ENCODE measurements at regions not wholly inside any gene's neighbourhood (a gene's known extent, or its start where the extent isn't known, plus 50 kb on each side); places are given as distances from the start of the nearest gene placed in this dataset.

DNA sequence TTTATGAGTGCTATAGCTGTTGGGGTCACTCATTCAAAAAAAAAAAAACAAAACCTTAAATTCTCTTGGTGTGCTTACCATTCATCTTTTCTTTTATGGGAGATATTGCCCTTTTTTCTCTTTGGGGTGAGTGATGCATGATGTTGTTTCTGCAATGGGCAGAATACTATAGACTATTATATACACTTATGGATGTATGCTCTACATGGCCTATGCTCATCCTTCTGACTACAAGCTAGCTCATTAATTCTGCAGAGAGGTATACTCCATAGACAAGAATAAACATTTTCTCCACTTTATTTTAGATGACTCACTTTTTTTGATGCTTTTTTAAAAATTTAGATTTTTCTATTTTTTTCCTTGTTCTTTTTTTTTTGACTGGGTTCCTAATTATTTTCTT lies 160.3 kb upstream of the ANK2 start:
- Histone ChIP-seq H4K20me1 (ENCODE audit: insufficient read depth, low read length) (no peaks in the 10 kb centered on the region), H3K27ac (ENCODE audit: low read depth, low read length) (no peak overlapping the region), H3K4me1 (ENCODE audit: insufficient read depth, low read length) (peaks cover 11% of the 10 kb centered on the region), H3K4me3 (ENCODE audit: insufficient read depth, low read length) (no peak overlapping the region), H2AFZ (ENCODE audit: low read length) (no peak overlapping the region), H3K79me2 (ENCODE audit: insufficient read depth, low read length) (no peaks in the 10 kb centered on the region), H3K4me2 (ENCODE audit: insufficient read depth, low read length) (peak overlapping the region; percentile 90), H3K27me3 (ENCODE audit: insufficient read depth, low read length) (no peaks in the 10 kb centered on the region), H3K36me3 (ENCODE audit: insufficient read depth, low read length) (no peaks in the 10 kb centered on the region), H3K9me3 (ENCODE audit: low read depth, low read length) (no peaks in the 10 kb centered on the region)
- TF ChIP-seq CTCF (IDR thresholded peaks at IDR 0.05; ENCODE audit: extremely low read depth, low read depth, low read length), result no peak
- no peak for DNase-seq (ENCODE audit: insufficient read length, low spot score, missing footprints)

DNA sequence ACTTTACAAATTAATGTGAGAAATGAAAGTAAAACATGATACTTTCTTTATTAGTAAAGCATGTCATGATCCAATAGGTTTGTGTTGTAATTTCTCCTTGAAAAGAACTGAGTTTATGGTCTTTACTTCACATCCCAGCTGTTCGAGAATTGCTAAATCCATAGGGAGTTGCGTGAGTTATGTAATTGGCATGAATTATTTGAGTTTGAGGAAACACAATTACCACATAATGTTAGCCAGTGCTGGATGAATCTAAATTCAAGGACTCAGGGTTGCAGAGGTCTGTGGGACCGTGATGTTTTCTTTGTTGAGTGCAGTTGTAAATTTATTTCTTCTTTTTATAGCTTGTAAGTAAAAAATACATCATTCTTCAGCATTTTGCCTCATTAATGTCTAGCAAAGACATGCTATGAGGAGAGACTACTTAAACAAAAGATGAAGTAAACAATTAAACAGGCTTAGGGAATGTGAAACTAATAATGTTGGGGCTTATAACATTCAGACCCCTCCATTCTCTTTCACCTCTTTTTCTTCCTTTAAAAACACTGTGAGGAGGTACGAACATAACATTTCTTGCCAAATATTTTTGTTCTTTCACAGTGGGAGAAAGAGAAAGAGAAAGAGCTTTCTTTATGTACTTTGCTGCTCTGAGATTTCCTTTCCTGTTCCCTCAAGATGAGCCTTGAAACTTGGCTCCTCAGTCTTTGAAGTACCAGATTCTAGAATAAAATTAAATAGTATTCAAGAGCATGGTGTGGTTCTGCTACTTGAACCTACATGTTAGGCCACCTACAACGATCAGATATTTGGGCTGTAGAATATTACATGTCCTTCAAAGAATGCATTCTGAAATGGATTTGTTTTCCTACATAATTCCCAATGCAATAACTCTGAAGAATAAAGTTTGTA lies 159.6 kb upstream of the ANK2 start:
- Histone ChIP-seq H3K79me2 (ENCODE audit: insufficient read depth, low read length) (no peaks in the 10 kb centered on the region), H3K4me1 (ENCODE audit: insufficient read depth, low read length) (peaks cover 11% of the 10 kb centered on the region), H3K9me3 (ENCODE audit: low read depth, low read length) (no peaks in the 10 kb centered on the region), H3K27me3 (ENCODE audit: insufficient read depth, low read length) (no peaks in the 10 kb centered on the region), H3K27ac (ENCODE audit: low read depth, low read length) (peak overlapping the region; percentile 69), H3K4me2 (ENCODE audit: insufficient read depth, low read length) (peak overlapping the region; percentile 90), H3K36me3 (ENCODE audit: insufficient read depth, low read length) (no peaks in the 10 kb centered on the region), H2AFZ (ENCODE audit: low read length) (peak overlapping the region; percentile 74), H4K20me1 (ENCODE audit: insufficient read depth, low read length) (no peaks in the 10 kb centered on the region), H3K4me3 (ENCODE audit: insufficient read depth, low read length) (peak overlapping the region; percentile 66)
- no peak for TF ChIP-seq CTCF (IDR thresholded peaks at IDR 0.05; ENCODE audit: extremely low read depth, low read depth, low read length)
- DNase-seq (ENCODE audit: insufficient read length, low spot score, missing footprints), result no peak

- Histone ChIP-seq H4K20me1 (ENCODE audit: insufficient read depth, low read length) (no peaks in the 10 kb centered on the region), H3K27me3 (ENCODE audit: insufficient read depth, low read length) (no peaks in the 10 kb centered on the region), H3K4me1 (ENCODE audit: insufficient read depth, low read length) (peaks cover 10% of the 10 kb centered on the region), H3K4me2 (ENCODE audit: insufficient read depth, low read length) (no peak overlapping the region), H3K79me2 (ENCODE audit: insufficient read depth, low read length) (no peaks in the 10 kb centered on the region), H3K36me3 (ENCODE audit: insufficient read depth, low read length) (no peaks in the 10 kb centered on the region), H3K4me3 (ENCODE audit: insufficient read depth, low read length) (no peak overlapping the region), H3K9me3 (ENCODE audit: low read depth, low read length) (no peaks in the 10 kb centered on the region), H2AFZ (ENCODE audit: low read length) (no peak overlapping the region), H3K27ac (ENCODE audit: low read depth, low read length) (no peak overlapping the region)
- no peak for TF ChIP-seq CTCF (IDR thresholded peaks at IDR 0.05; ENCODE audit: extremely low read depth, low read depth, low read length)
- DNase-seq (ENCODE audit: insufficient read length, low spot score, missing footprints), result no peak
These were observed 155.0 kb upstream of the ANK2 start for GRCh38 chr4:112894480-112894879.

DNA sequence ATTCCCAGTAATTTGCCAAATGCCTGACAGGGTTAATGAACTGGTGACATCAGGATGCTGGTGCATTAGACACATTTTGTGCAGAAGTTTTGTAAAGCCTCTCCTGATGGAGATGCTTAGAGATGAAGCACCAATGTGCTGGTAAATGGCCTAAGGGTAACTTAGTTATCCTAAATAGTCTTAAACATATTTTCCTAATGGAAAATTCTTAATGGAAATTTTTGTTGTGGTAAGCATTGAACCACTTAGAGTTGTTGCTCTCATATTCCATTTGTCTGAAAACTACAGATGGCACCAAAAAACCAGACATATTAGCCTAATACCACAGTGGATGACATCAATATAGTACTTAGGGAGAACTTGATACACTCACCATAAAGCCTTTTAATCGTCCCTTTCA lies 154.5 kb upstream of the ANK2 start:
- no peaks in the 10 kb centered on the region for H3K27me3 ChIP-seq (ENCODE audit: insufficient read depth, low read length)
- no peak for DNase-seq (ENCODE audit: insufficient read length, low spot score, missing footprints)
- H3K36me3 ChIP-seq (ENCODE audit: insufficient read depth, low read length), result no peaks in the 10 kb centered on the region
- no peaks in the 10 kb centered on the region for H4K20me1 ChIP-seq (ENCODE audit: insufficient read depth, low read length)
- H3K27ac ChIP-seq (ENCODE audit: low read depth, low read length), result no peak overlapping the region
- peaks cover 7% of the 10 kb centered on the region for H3K4me1 ChIP-seq (ENCODE audit: insufficient read depth, low read length)
- no peak overlapping the region for H3K4me3 ChIP-seq (ENCODE audit: insufficient read depth, low read length)
- no peaks in the 10 kb centered on the region for H3K79me2 ChIP-seq (ENCODE audit: insufficient read depth, low read length)
- H3K4me2 ChIP-seq (ENCODE audit: insufficient read depth, low read length), result no peak overlapping the region
- no peaks in the 10 kb centered on the region for H3K9me3 ChIP-seq (ENCODE audit: low read depth, low read length)
- H2AFZ ChIP-seq (ENCODE audit: low read length), result no peak overlapping the region
- TF ChIP-seq CTCF (IDR thresholded peaks at IDR 0.05; ENCODE audit: extremely low read depth, low read depth, low read length), result no peak
